Cardiac septum (tissue), 1 donor: ENCODE measurements at regions not wholly inside any gene's neighbourhood (a gene's known extent, or its start where the extent isn't known, plus 50 kb on each side); places are given as distances from the start of the nearest gene placed in this dataset.

Experiments
- DNase-seq: peaks from one replicate; pipeline ENCODE4 v3.0.0-alpha.2; 2020; ENCODE audit warnings: low spot score
- intact Hi-C: fragments of 100-400 bp; cut with DNase I; formaldehyde crosslinking; loops from one replicate; pipeline ENCODE4 v1.14.0; 2022
- donor health status: DM: no; HTN: no; CAD: no.

DNA sequence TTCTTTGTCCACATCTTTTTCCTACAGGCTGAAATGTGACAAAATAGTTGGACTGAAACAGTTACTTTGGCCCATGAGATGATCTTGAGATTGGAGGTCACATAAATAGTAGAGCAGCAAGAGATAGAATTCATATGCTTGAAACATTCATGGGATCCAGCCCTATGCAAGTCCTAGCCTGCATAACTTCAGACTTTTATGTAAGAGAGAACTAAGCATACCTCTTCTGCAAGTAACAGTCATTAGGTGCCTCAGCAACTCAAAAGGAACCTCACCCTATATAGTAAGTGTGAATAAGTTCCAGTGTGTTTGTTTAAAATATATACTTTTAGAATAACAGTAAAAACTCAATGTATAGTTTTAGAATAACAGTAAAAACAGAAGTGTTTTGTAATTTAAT is 138.0 kb upstream of the P2RY1 start:
- no peak for DNase-seq
- intact Hi-C loops, result no loop called here

DNA sequence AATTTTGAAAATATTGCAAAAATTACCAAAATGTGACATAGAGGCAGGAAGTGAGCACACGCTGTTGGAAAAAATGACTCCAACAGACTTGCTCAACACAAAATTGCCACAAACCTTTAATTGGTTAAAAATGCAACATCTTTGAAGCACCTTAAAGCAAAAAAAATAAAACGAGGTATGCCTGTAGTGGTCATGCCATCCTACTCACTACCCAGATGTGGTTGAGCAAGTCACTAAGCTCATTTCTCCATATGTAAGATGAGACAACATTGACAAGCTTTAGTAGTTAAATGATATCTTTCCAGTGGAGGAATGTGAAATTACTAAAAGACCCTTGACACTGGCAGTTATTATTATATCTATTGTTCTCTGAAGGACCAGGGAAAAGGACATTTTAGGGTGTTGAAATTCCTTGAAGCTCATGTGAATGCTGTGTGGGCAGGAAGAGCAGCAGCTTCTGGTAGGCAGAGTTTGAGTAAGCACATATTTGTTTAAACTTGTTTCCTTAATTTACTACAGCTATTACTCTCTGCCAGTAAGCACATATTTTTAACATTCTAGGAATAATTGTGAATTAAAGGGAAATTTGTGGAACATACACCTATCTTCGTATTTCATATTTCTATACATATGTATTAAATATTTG is 131.6 kb upstream of the P2RY1 start:
- intact Hi-C loops, result no loop called here
- no peak for DNase-seq

DNA sequence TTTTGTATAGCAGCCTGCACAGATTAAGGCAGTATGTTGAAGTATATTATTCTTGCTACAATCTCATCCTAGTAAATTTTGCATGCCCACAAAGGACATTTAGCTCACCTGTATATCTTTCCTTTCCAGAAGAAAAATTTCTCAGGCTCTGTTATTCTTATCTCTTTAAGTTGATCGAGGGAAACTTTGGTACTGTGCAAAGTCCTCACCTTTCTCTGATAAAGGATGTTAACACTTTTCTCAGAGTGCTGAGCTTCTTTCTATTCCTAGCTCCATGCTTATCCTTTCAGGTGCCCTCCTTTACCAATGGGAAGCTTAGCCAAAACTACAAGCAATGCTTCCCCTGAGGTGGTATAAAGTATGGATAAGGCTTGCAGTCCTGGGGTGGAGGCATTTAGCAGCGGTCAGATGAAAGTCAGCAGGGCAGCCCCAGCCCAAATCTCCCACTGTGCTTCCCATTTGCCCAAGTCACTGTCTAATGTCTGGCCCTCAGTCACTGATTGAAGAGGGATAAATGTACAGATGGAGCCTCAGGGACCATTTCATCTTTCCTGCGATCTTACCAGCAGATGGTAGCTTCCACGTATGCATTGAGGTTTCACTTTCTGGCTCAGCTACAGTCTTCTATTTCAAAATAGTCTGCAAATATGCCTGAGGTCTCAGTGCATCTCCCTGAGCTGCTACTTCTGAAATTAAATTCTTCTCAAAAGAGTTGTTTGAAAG is 127.8 kb upstream of the P2RY1 start:
- intact Hi-C loops, result no loop called here

DNA sequence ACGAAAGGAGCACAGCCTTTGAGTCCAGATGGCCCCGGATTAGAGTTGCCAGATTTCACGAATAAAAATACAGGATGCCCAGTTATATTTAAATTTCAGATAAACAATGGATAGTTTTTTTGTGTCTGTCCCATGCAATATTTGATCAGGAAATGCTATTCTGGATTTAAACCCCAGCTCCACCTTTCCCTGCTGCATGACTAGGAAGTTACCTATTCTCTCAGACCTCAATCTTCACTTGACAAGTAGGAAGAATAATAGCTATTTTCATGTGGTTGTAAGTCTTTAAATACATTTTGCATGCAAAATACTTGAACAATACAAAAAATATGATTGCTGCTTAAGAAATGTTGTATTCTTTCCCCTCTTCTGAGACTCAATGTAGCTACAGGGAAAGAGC is 125.3 kb upstream of the P2RY1 start:
- no peak for DNase-seq
- intact Hi-C loops, result no loop called here

More for the DNA sequence above, 127.8 kb upstream of the P2RY1 start:
- DNase-seq, result no peak

DNA sequence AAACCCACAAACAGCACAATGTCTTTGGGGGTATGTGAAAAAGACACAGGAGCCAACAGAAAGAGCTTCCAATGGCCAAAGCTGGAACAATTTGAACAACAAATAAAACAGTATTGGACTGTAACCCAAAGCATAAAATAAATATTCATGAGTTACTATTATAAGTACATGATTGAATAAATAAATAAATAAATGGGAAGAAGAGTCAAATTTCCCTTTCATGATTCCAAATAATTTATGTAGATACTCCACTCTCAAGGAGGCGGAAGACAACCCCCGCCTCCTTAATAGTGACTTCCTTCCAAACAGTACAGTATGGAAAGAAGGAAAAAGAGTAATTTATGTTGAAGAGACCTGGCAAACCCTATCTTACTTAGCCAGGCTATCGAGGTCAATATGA is 124.4 kb upstream of the P2RY1 start:
- intact Hi-C loops, result no loop called here
- DNase-seq, result no peak

DNA sequence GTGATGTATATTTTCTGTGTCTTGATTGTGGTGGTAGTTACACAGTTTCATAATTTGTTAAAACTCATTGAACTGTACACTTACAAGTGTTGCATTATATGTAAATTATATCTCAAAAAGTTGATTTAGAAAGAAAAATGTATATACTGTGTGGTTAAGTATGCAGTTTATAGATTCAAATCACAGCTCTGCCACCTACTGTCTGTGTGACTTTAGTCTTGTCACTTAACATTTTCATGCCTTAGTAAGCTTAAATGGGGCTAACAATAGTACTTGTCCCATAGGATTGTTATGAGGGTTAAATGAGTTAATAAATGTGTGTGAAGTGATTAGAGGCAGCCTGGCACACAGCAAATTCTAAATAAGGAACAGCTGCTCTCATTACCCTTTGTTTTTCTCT is 120.9 kb upstream of the P2RY1 start:
- intact Hi-C loops, result no loop called here
- DNase-seq, result no peak

DNA sequence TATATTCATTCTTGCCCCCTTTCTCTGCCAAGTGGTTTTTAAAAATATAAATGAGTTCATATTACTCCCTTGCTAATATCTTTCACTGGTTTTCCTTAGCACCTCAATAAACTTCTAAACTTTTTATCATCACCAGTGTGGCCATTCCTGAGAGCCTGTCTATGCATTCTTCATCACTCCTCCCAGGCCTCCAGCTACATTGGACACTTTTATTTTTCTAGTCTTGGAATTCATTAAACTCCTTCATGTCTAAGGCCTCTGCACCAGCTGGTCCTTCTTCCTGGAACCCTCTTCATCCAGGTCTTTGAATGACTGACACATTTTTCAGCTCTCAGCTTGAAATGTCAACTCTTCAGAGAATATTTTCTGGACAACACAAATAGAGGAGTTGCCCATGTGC is 120.4 kb upstream of the P2RY1 start:
- intact Hi-C loops, result no loop called here
- no peak for DNase-seq

DNA sequence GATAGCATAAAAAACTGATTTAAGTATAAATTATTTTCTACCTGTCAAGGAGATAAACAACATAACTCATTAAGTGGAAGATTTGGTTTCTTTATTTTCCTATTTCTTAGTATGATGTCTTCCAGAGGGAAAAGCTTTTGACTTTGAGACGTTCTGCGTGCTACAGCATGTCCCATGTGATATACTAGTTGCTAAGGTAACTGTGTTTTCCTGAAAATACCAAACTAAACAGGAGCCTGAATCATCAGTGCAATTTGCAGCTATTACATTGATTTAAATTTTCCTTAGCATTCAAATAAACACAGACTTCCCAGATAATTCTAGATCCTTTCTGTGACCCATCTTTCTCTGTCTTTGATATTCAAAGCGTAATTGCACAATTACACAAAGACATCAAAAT is 117.7 kb upstream of the P2RY1 start:
- no peak for DNase-seq
- intact Hi-C loops, result no loop called here

DNA sequence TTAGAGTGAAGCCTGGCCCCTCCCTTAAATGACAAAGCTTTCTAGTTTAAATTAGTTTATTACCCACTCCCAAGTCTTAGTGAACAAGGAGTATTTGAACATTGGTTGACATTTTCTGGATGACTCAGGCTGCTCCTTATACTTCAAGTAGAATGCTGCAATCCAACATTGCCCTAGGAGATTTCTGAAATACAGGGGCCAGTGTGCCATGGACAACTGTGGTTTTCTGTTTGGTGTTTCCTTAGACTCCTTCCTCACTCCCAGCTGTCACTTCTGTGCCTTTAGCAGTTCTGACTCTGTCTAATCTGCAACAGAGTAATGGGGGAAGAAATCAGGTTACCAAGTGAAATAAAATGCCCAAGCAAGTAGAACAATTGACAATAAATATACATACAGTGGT is 116.1 kb upstream of the P2RY1 start:
- no peak for DNase-seq
- intact Hi-C loops, result no loop called here

DNA sequence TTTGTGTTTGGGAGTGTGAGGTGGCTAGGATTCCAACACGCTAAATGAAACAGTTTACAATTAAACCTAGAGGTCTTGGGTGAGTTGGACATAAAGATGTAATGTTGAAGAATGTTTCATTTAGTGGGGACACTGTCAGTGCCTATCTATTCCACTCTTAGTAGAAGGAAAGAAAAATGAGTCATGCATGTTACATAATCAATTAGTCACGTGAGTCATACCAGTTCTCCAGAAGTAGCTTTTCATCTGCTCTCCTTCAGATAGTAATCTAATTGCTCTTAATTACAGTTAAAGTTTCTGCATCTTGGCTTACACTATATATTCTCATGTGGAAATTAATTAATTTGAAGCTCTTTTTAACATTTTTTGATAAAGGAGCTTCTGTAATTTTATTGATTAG is 115.7 kb upstream of the P2RY1 start:
- no peak for DNase-seq
- intact Hi-C loops, result no loop called here

DNA sequence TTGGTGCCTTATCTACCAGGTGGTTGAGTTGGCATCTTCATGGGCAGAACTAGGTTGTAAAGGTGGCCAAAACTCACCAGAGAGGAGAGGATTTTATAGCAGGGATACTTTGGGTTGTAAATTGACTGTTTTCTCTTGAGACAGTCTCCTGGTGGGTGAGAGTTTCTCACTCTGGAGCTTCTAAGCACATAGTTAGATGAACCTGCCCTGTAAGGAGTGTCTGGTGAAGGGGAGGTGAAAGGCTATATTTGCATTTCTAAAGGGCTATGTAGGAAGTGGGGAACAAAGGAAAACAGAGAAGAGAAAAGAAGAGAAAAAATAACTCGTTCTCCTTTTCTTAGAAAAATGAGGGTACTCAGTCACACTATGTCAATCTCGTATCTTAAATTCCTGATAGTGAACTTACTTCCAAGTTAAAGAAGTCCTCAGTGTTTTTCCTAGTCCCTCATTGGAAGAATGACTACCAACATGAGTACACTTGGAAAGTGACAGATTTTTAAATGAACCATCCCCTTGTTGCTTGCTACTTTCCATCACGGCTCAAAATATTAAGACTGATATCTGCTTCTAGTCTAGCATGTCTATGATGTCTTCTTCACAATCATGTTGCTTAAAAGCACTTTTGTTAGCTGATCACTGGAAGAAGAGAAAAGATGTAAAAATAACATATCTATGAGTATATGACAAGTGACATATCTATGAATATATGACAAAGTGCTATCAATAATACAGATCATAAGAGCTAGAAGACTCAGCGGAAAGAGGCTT is 113.8 kb upstream of the P2RY1 start:
- intact Hi-C loops, result no loop called here
- no peak for DNase-seq

DNA sequence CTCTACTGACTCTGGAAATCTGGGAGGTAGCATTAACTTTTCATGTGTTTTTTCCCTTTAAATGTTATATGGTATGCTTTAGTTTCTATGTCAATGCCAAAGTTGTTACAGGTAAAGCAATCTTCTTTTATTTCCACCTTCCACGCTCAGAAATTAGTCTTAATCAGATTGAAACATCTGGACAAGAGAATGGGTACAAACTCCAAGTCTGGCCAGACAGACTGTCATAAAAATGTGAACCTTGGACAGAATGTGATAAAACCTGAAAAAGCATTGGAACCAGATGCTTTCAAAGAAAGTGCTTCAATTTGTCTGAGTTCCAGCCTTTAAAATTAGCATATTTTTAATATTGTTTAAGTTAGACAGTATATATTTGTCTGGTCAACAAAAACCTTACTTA is 110.7 kb upstream of the P2RY1 start:
- DNase-seq, result no peak
- intact Hi-C loops, result no loop called here

DNA sequence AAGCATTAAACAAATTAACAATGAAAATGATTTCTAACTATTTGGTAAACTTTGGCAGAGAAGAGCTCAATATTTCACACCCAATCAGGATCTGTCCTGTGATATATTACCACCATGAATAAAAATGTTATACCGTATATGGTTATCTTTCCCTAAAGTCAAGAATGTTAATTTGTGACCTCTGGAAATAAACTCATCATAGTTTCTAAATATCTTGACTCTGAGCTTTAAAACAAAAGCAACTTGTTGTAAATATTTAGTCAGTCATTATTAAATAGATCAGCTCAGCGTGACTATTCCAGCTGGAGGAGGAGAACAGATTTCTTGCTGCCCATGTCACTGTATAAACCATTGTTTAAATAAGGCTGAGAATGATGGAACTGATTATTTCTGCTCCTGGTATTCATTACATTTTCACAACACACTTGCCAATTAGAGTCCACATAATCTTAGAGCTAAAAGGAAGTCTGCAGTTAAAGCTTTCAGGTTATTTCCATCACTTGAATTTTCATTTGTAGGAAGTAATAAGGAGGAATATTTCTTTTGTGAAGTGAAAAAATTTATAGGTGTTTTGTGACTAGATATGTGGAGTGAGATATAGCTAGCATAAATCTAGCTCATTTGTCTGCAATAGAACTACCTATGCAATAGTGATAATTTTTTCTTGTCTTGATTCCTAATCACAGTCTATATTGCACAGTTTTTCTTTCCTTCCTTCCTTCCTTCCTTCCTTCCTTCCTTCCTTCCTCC is 106.5 kb upstream of the P2RY1 start:
- DNase-seq, result no peak
- intact Hi-C loops, result no loop called here

DNA sequence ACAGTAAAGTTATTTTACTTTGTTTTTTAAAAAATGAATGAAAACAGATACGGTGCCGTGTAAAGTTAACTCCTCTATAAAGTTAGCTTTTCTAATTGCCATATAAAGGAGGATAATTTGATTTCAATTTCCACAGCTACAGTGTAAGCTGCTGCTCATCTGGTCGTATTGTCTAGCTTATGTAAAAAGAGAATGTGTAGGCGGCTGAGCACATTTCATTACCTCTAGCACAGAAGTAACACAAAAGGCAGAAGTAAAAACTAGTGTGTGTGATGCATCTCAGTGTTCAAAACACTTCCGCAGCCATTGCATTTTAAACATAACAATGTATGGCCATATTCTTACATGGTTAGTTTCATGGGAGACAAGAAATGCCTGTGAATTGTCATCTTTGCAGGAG is 105.0 kb upstream of the P2RY1 start:
- DNase-seq, result no peak
- intact Hi-C loops, result no loop called here

DNA sequence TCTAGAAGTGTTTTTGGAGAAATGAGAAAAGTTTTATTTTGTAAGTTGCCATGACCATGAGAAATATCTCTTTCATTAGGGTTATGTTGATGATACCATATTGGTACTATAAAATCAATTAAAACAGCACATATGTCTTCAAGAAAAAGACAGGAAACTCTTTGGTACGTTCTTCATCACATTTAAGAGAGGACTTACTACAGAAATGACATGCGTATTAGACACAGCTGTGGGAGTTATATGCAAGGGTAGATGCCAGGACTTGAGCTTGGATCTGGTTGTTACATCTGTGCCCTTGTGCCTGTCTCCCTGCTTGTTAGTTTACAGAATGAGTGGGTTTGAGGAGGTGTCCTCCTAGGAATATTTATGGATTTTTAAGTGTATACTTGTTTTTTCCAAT is 103.4 kb upstream of the P2RY1 start:
- intact Hi-C loops, result no loop called here

DNA sequence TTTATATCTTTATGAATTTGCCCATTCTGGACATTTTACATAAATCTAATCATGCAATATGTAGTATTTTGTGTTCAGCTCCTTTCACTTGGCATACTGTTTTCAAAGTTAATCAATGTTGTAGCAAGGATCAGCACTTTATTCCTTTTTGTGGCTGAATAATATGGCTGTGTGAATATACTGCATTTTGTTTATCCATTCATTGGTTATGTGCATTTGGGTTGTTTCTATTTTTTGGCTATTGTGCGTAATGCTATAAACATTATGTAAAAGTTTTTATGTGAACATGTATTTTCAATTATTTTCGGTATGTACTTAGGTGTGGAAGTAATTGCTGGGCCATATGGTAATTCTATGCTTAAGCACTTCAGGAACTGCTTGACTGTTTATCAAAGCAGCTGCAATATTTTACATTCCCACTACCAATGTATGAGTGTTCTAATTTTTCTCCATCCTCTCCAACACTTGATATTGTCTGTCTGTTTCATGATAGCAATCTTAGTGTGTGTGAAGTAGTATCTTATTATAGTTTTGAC is 101.3 kb upstream of the P2RY1 start:
- DNase-seq, result no peak
- intact Hi-C loops, result no loop called here

More for the DNA sequence above, 103.4 kb upstream of the P2RY1 start:
- no peak for DNase-seq

DNA sequence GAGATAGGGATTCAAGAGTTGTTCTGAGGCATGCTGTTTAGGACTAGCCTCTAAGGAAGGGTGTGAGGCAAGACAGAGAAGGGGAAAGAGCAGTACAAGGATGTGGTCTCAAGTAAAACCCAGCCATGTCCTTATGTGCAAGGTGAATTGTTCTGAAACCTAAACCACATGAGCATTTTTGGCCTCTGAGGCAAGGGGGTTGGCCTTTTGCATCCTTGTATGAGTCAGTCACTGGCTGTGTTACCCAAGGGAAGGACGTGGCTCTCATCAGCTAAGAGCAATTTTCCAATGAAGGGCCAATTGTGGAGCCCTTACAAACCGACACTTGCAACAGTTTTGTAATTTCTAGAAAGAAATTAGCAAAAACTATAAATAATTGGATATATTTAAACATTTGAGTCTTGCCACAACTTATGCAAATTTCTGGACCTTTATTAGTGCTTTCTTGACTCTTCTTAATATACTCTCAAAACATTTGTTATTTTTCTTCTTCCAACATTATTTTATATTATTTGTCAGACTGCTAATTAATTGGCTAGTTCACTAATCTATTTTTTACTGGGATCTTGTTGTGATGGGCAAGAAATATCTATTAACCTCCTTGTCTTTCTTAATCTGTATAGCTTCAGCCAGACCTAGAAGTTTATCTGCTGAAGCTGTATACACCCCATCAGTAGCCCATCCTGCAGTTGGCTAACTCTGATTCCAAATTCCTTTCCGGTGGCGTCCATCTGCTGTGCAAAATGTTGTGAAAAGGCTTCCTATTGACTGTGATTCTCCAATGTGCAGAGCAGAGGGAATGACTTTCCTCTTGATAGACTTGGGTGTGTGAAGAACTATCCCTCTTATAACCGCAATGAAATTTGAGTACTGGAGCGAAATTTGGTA is 97.7 kb upstream of the P2RY1 start:
- no peak for DNase-seq
- intact Hi-C loops, result no loop called here

DNA sequence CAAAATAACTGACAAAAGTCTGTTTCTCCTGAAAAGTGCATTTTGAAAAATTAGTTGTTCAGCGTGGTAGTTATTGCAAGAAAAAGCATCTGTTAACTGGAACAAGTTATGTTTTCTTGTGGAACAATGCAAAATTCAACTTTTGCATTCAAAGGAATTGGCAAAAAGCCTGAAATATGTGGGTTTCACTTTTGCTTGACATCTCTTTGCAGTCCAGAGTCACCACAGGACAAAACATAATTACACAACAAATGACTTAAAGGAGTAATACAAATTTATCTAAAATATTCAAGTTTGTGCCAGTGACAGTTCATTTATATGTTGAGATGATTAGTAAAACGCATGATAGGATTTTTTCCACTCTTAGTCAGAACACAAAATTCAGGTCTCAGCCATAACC is 96.3 kb upstream of the P2RY1 start:
- DNase-seq, result no peak
- intact Hi-C loops, result no loop called here
